ENCODE measurements at regions not wholly inside any gene's neighbourhood (a gene's known extent, or its start where the extent isn't known, plus 50 kb on each side); places are given as distances from the start of the nearest gene placed in this dataset.
"Not testable (repeated sequence)": the region's sequence is repeated elsewhere in the genome, so short reads cannot be mapped to it uniquely, and the experiment has no call there.

DNA sequence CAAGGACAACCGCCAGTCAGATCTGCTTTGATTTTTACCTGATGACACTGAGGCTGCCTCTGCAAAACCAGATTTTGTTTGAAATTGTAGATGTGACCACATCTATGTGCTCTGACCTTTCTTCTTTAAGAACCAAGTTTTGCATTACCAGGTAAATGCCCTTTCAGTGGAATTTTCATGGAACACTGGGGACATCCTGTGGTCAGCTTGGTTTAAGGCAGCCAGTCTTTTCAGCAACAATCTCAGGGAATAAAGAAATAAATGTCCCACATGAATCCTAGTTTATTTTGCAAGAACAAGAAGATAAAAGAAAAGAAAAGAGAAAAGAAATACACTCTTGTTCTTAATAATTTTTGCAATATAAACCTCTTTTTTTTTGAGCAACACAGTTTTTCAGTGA lies 90.6 kb downstream of the POU3F3 start:
- peak; percentile 11 for TF ChIP-seq CTCF (IDR thresholded peaks at IDR 0.05; ENCODE audit: insufficient read depth, low read depth, low read length)
- DNase-seq (ENCODE audit: low read depth): no peak
- no peak overlapping the region for H3K4me3 ChIP-seq (ENCODE audit: low read depth, low read length)

- TF ChIP-seq CTCF (IDR thresholded peaks at IDR 0.05; ENCODE audit: insufficient read depth, low read depth, low read length): no peak
Measured at GRCh38 chr2:104945121-104945520, 91.2 kb downstream of the POU3F3 start.

GRCh38 chr2:104945866-104946265 lies 92.0 kb downstream of the POU3F3 start:
- H3K4me3 ChIP-seq (ENCODE audit: low read depth, low read length): no peak overlapping the region
- no peak for DNase-seq (ENCODE audit: low read depth)
- TF ChIP-seq CTCF (IDR thresholded peaks at IDR 0.05; ENCODE audit: insufficient read depth, low read depth, low read length): no peak

More at GRCh38 chr2:104945121-104945520, 91.2 kb downstream of the POU3F3 start:
- DNase-seq (ENCODE audit: low read depth): no peak
- H3K4me3 ChIP-seq (ENCODE audit: low read depth, low read length): no peak overlapping the region

GRCh38 chr2:104947456-104947855 lies 90.4 kb upstream of the MRPS9 start:
- DNase-seq (ENCODE audit: low read depth); H3K4me3 ChIP-seq (ENCODE audit: low read depth, low read length): not testable (repeated sequence)

- no peak for DNase-seq (ENCODE audit: low read depth)
- no peak overlapping the region for H3K4me3 ChIP-seq (ENCODE audit: low read depth, low read length)
- no peak for TF ChIP-seq CTCF (IDR thresholded peaks at IDR 0.05; ENCODE audit: insufficient read depth, low read depth, low read length)
Measured at GRCh38 chr2:104952976-104953375, 84.9 kb upstream of the MRPS9 start.

- no peak overlapping the region for H3K4me3 ChIP-seq (ENCODE audit: low read depth, low read length)
- TF ChIP-seq CTCF (IDR thresholded peaks at IDR 0.05; ENCODE audit: insufficient read depth, low read depth, low read length): no peak
- no peak for DNase-seq (ENCODE audit: low read depth)
Measured at GRCh38 chr2:104965900-104966299, 72.0 kb upstream of the MRPS9 start.

GRCh38 chr2:104969564-104969963 lies 68.3 kb upstream of the MRPS9 start:
- DNase-seq (ENCODE audit: low read depth): no peak
- H3K4me3 ChIP-seq (ENCODE audit: low read depth, low read length): no peak overlapping the region
- no peak for TF ChIP-seq CTCF (IDR thresholded peaks at IDR 0.05; ENCODE audit: insufficient read depth, low read depth, low read length)

Data from fibroblast of villous mesenchyme (primary cell).